ENCODE measurements at regions not wholly inside any gene's neighbourhood (a gene's known extent, or its start where the extent isn't known, plus 50 kb on each side); places are given as distances from the start of the nearest gene placed in this dataset.

DNA sequence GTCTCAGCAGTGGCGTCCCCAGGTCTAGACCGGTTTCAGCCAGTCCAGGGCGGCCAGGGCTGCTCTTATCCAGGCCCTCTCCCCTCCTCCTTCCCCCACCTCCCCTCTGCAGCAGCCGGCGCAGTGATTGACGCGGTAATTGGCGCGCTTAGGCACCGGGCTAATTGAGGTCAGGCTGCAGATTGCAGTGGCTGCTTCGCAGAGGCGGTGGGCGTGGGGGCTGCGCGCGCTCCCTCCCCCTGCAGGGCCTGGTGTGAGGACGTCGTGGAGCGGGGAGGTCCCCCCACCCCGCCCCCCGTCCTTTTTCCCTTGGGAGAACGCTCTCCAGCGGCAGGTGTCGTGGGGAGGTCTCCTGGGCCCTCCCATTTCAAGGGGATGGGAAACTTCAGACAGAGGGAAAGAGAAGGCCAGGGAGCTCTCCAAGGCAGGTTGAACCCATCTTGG is 70.4 kb upstream of the BLCAP start:
- peaks cover 0 to 4% of the 10 kb centered on the region in 2 donors for H3K27me3 ChIP-seq
- H3K36me3 ChIP-seq = no peaks in the 10 kb centered on the region
- no peak overlapping the region for H3K27ac ChIP-seq
- H3K4me3 ChIP-seq = no peak overlapping the region
- H3K4me1 ChIP-seq = peaks cover 0 to 3% of the 10 kb centered on the region in 2 donors
- TF ChIP-seq, protein P1, sequence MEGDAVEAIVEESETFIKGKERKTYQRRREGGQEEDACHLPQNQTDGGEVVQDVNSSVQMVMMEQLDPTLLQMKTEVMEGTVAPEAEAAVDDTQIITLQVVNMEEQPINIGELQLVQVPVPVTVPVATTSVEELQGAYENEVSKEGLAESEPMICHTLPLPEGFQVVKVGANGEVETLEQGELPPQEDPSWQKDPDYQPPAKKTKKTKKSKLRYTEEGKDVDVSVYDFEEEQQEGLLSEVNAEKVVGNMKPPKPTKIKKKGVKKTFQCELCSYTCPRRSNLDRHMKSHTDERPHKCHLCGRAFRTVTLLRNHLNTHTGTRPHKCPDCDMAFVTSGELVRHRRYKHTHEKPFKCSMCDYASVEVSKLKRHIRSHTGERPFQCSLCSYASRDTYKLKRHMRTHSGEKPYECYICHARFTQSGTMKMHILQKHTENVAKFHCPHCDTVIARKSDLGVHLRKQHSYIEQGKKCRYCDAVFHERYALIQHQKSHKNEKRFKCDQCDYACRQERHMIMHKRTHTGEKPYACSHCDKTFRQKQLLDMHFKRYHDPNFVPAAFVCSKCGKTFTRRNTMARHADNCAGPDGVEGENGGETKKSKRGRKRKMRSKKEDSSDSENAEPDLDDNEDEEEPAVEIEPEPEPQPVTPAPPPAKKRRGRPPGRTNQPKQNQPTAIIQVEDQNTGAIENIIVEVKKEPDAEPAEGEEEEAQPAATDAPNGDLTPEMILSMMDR (IDR thresholded peaks at IDR 0.05) = no peak
- DNase-seq (ENCODE audit: low spot score) = no peak
- H3K9me3 ChIP-seq = no peaks in the 10 kb centered on the region

DNA sequence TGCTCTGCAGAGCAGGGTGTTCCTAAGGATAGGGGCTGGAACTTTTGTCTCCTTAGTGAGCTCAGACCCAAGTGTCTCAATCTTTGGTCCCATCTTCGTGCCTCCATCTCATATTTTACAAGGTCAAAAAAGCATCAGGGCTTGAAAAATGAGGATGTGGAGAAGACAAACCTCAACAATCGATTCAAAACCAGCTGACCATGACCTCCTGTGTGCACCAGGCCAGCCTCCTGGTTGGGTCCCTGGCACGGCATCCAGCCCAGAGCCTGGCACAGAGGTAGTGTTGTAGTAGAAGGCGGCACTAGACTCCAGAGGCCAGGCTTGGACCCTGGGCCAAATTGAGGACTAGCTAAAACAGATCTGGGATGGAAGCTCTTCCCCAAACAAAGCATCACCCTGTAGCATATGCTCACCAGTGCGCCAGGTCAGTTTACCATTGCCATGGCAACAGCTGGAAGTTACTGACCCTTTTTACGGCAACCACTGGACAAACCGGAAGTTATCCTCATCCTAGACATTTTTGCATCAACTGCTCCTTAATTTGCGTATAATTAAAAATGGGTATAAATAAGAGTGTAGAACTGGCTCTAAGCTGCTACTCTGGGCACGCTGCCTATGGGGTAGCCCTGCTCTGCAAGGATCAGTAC is 69.3 kb upstream of the BLCAP start:
- no peaks in the 10 kb centered on the region for H3K9me3 ChIP-seq
- H3K27me3 ChIP-seq = peaks cover 0 to 4% of the 10 kb centered on the region in 2 donors
- no peak for DNase-seq (ENCODE audit: low spot score)
- H3K4me1 ChIP-seq = peaks cover 0 to 3% of the 10 kb centered on the region in 2 donors
- no peak overlapping the region for H3K4me3 ChIP-seq
- no peaks in the 10 kb centered on the region for H3K36me3 ChIP-seq
- no peak overlapping the region for H3K27ac ChIP-seq
- TF ChIP-seq, protein P1 (IDR thresholded peaks at IDR 0.05) = no peak

DNA sequence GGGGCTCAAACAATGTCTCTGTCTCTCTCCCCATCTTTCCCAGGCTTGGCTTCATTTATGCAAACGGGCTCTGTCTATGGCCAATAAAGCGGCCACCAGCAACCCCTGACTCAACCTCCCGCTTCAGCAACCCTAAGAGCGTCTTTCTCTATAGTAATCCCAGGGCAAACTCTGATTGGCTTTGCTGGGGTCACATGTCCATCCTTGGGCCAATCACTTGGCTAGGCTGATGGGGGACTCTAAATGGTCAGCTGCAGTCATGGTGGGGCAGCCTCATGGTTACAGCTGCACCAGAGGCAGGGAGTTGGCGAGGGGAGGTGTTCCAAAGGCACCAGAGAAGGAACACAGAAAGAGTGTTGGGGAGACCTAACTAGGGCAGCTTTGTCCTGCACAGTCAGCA is 68.5 kb upstream of the BLCAP start:
- DNase-seq (ENCODE audit: low spot score) = no peak
- Histone ChIP-seq H3K4me1 (peaks cover 0 to 3% of the 10 kb centered on the region in 2 donors), H3K9me3 (no peaks in the 10 kb centered on the region), H3K4me3 (no peak overlapping the region), H3K27ac (no peak overlapping the region), H3K36me3 (no peaks in the 10 kb centered on the region), H3K27me3 (peaks cover 0 to 4% of the 10 kb centered on the region in 2 donors)
- TF ChIP-seq, protein P1 (IDR thresholded peaks at IDR 0.05) = no peak

DNA sequence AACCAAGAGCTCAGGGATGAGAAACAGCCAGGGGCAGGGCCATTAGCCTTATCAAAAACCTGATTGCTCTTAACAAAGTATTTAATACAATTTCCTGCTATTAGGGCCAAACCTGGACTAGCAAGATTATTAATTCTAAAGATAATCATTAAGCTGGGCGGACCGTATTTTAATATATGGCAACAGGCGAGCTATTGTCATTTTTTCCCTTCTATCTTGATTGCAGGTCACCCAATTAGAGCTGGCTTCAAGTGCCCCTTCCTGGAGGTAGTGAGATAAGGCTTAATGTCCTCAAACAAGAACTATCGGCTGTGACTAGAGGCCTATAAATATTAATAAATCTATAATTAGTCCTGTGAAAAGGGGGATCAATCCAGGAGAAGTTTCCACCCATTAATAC is 66.0 kb upstream of the BLCAP start:
- TF ChIP-seq, protein P1 (IDR thresholded peaks at IDR 0.05) = no peak
- Histone ChIP-seq H3K9me3 (no peaks in the 10 kb centered on the region), H3K27me3 (peaks cover 0 to 4% of the 10 kb centered on the region in 2 donors), H3K4me1 (peaks cover 0 to 3% of the 10 kb centered on the region in 2 donors), H3K27ac (no peak overlapping the region), H3K4me3 (no peak overlapping the region), H3K36me3 (no peaks in the 10 kb centered on the region)
- DNase-seq (ENCODE audit: low spot score) = no peak

DNA sequence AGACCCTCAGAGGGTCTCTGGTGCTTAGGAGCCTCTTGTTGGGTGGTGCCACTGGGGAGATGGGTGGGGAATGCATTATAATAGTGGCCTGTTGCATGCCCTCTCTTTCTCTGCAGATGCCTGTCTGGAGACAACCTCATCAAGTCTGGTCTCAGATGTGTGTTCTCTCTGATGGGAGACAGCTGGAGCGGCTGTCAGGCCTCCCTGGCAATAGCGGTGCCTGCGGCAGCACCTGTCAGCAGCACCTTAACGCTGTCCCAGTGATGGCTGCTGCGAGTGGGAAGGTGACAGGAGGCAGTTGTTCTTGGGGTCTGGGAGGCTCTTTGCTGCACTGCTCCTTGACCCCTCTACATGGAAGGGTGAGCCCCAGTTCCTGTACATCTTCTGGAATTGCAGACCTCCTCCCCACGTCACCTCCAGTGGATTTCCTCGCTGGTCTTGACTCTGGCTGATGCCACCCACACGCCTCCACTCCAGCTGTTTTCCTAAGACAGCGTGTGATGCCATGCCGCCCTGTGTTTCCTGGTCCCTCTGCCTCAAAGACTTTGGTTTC is 63.3 kb upstream of the BLCAP start:
- H3K36me3 ChIP-seq = no peaks in the 10 kb centered on the region
- H3K9me3 ChIP-seq = peaks cover 0 to 8% of the 10 kb centered on the region in 2 donors
- H3K4me1 ChIP-seq = no peaks in the 10 kb centered on the region
- no peak overlapping the region for H3K27ac ChIP-seq
- DNase-seq (ENCODE audit: low spot score) = no peak
- no peaks in the 10 kb centered on the region for H3K27me3 ChIP-seq
- TF ChIP-seq, protein P1 (IDR thresholded peaks at IDR 0.05) = no peak
- no peak overlapping the region for H3K4me3 ChIP-seq

All from right atrium auricular region (tissue), 2 donors.